GM12892 (cell line): ENCODE measurements at regions not wholly inside any gene's neighbourhood (a gene's known extent, or its start where the extent isn't known, plus 50 kb on each side); places are given as distances from the start of the nearest gene placed in this dataset.

Experiments used
- POLR2A ChIP-seq: IDR thresholded peaks from 2 replicates; pipeline ENCODE4 v1.6.1; 2011; ENCODE audit warnings: low read depth, low read length, control low read depth
- POLR2AphosphoS5 ChIP-seq: IDR thresholded peaks from 2 replicates; pipeline ENCODE4 v1.6.1; 2011; ENCODE audit warnings: low read depth, low read length, control low read depth
- TAF1 ChIP-seq: IDR thresholded peaks from 2 replicates; pipeline ENCODE4 v1.6.1; 2011; ENCODE audit warnings: low read depth, mild to moderate bottlenecking, control low read depth, low read length, borderline replicate concordance

DNA sequence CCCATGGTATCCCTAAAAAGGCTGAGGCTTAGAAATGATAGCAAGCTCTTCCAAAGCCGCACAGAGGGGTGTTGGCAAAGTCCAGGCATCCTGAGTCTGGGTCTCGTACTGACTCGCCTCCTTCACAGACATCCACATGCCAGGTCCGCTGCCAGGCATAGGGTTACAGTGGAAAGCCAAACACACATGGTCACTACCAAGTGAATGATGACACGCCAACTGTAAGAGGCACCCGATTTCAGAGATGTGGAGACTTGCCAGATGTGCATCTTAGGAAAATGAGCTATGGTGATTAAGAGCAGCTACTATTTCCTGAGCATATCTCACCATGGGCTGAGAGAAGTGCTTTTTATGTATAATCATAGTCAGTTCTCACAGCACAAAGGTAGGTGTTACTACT lies 314.9 kb downstream of the MIAT start:
- TF ChIP-seq POLR2A = no peak
- no peak for TF ChIP-seq POLR2AphosphoS5
- TF ChIP-seq TAF1 = no peak
